ENCODE measurements at regions not wholly inside any gene's neighbourhood (a gene's known extent, or its start where the extent isn't known, plus 50 kb on each side); places are given as distances from the start of the nearest gene placed in this dataset.
"Not testable (repeated sequence)": the region's sequence is repeated elsewhere in the genome, so short reads cannot be mapped to it uniquely, and the experiment has no call there.

DNA sequence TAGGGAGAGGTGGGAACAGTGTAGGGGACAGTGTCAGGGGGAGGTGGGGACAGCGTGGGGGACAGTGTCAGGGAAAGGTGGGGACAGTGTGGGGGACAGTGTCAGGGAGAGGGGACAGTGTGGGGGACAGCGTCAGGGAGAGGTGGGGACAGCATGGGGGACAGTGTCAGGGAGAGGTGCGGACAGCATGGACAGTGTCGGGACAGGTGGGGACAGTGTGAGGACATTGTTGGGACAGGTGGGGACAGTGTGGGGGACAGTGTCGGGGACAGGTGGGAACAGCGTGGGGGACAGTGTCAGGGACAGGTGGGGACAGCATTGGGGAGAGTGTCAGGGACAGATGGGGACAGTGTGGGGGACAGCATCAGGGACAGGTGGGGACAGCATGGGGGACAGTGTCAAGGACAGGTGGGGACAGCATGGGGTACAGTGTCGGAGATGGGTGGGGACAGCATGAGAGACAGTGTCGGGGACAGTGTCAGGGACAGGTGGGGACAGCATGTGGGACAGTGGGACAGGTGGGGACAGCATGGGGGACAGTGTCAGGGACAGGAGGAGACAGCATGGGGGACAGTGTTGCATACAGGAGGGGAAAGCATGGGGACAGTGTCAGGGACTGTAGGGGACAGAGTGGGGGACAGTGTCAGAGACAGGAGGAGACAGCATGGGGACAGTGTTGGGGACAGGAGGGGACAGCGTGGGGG is 139.0 kb downstream of the TMEM121 start:
- no peak for TF ChIP-seq CTCF (IDR thresholded peaks at IDR 0.05; ENCODE audit: low read depth, low read length)
- Histone ChIP-seq H3K27ac (no peak overlapping the region), H3K4me3 (no peak overlapping the region), H3K36me3 (no peaks in the 10 kb centered on the region), H3K9me3 (ENCODE audit: low read depth) (no peaks in the 10 kb centered on the region), H3K27me3 (no peaks in the 10 kb centered on the region), H3K4me1 (ENCODE audit: low read depth) (no peaks in the 10 kb centered on the region)
- DNase-seq (ENCODE audit: low read depth in 1 of 2, low spot score in 1 of 2), result no peak

GRCh38 chr14:105665951-105666277 is 139.5 kb downstream of the TMEM121 start:
- DNase-seq (ENCODE audit: low read depth in 1 of 2, low spot score in 1 of 2), result no peak
- Histone ChIP-seq H3K4me1 (ENCODE audit: low read depth) (no peaks in the 10 kb centered on the region), H3K9me3 (ENCODE audit: low read depth) (no peaks in the 10 kb centered on the region), H3K4me3 (no peak overlapping the region), H3K27me3 (no peaks in the 10 kb centered on the region), H3K36me3 (no peaks in the 10 kb centered on the region), H3K27ac (no peak overlapping the region)
- no peak for TF ChIP-seq CTCF (IDR thresholded peaks at IDR 0.05; ENCODE audit: low read depth, low read length)

GRCh38 chr14:105666420-105666819 is 140.0 kb downstream of the TMEM121 start:
- no peak overlapping the region for H3K4me3 ChIP-seq
- no peak for TF ChIP-seq CTCF (IDR thresholded peaks at IDR 0.05; ENCODE audit: low read depth, low read length)
- H3K27me3 ChIP-seq, result no peaks in the 10 kb centered on the region
- no peaks in the 10 kb centered on the region for H3K9me3 ChIP-seq (ENCODE audit: low read depth)
- no peaks in the 10 kb centered on the region for H3K36me3 ChIP-seq
- no peak for DNase-seq (ENCODE audit: low read depth in 1 of 2, low spot score in 1 of 2)
- no peak overlapping the region for H3K27ac ChIP-seq
- no peaks in the 10 kb centered on the region for H3K4me1 ChIP-seq (ENCODE audit: low read depth)

DNA sequence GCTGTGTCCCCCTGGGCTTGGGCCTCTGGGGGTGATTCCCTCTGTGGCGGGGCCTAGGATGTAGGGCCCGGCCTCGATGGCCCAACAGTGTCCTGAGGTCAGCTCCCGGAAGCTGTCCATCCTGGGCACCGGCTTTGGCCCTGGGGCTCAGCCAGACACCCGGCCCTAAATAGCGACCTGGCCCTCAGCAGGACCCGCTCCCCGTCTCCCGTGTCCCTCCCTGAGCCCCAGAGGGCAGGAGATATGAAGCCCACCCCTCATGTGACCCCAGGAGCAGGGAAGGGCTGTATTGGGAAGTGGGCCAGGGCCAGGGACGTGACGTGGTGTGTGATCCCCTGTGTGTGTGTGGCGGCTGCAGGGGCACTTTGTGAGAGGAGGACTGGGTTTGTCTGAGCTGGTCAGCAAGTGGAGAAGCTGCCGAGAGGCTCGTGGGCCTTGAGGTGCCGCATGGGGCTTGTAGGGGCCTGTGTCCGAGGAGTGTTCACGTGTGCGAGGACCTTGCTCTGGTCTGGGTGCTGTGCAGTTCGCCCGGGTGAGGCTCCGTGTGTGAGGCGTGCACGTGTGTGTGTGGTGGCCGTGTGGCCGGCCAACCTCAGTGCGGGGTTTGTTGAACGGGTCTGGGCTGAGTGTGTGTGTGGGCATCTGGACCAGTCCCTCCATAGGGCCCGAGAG is 140.7 kb downstream of the TMEM121 start:
- not testable (repeated sequence) for H3K27ac ChIP-seq; H3K4me1 ChIP-seq (ENCODE audit: low read depth); H3K9me3 ChIP-seq (ENCODE audit: low read depth); DNase-seq (ENCODE audit: low read depth in 1 of 2, low spot score in 1 of 2); H3K36me3 ChIP-seq; H3K4me3 ChIP-seq; H3K27me3 ChIP-seq

GRCh38 chr14:105667663-105668020 is 141.3 kb downstream of the TMEM121 start:
- H3K27ac ChIP-seq; H3K4me3 ChIP-seq; H3K4me1 ChIP-seq (ENCODE audit: low read depth); H3K9me3 ChIP-seq (ENCODE audit: low read depth); DNase-seq (ENCODE audit: low read depth in 1 of 2, low spot score in 1 of 2); H3K27me3 ChIP-seq; H3K36me3 ChIP-seq: not testable (repeated sequence)

DNA sequence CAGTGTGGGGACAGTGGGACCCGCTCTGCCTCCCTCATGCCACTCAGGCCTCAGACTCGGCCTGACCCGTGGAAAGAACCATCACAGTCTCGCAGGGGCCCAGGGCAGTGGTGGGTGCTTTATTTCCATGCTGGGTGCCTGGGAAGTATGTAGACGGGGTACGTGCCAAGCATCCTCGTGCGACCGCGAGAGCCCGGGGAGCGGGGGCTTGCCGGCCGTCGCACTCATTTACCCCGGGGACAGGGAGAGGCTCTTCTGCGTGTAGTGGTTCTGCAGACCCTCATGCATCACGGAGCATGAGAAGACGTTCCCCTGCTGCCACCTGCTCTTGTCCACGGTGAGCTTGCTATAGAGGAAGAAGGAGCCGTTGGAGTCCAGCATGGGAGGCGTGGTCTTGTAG is 141.6 kb downstream of the TMEM121 start:
- H3K4me1 ChIP-seq (ENCODE audit: low read depth); DNase-seq (ENCODE audit: low read depth in 1 of 2, low spot score in 1 of 2); H3K9me3 ChIP-seq (ENCODE audit: low read depth); H3K4me3 ChIP-seq; H3K36me3 ChIP-seq; H3K27ac ChIP-seq; H3K27me3 ChIP-seq: not testable (repeated sequence)

GRCh38 chr14:105668471-105669230 is 142.3 kb downstream of the TMEM121 start:
- H3K27me3 ChIP-seq; H3K27ac ChIP-seq; H3K9me3 ChIP-seq (ENCODE audit: low read depth); H3K4me3 ChIP-seq; H3K36me3 ChIP-seq; H3K4me1 ChIP-seq (ENCODE audit: low read depth); DNase-seq (ENCODE audit: low read depth in 1 of 2, low spot score in 1 of 2): not testable (repeated sequence)

DNA sequence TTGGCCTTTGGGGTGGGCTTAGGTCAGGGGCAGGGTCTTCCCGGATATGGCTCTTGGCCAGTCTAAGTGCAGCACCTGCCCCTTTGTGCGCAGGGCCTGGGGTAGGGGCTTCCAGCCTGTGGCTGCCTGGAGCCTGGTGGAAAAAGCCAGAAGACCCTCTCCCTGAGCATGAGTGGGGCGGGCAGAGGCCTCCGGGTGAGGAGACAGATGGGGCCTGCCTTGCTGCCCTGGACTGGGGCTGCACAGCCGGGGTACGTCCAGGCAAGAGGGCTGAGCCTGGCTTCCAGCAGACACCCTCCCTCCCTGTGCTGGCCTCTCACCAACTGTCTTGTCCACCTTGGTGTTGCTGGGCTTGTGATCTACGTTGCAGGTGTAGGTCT is 142.8 kb downstream of the TMEM121 start:
- not testable (repeated sequence) for H3K4me1 ChIP-seq (ENCODE audit: low read depth); H3K4me3 ChIP-seq; H3K27ac ChIP-seq; DNase-seq (ENCODE audit: low read depth in 1 of 2, low spot score in 1 of 2); H3K36me3 ChIP-seq; H3K9me3 ChIP-seq (ENCODE audit: low read depth); H3K27me3 ChIP-seq

DNA sequence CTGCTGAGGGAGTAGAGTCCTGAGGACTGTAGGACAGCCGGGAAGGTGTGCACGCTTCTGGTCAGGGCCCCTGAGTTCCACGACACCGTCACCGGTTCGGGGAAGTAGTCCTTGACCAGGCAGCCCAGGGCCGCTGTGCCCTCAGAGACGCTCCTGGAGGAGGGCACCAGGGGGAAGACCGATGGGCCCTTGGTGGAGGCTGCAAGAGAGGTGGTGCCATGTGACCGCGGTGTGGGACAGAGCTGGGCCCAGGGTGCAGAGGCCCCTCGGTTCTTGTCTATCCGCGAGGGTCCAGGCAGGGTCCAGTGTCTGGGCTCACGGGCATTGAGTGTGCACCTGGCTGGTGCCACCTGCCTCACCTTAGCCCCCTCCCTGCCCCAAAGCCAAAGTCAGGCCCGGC is 143.3 kb downstream of the TMEM121 start:
- not testable (repeated sequence) for H3K36me3 ChIP-seq; H3K27ac ChIP-seq; H3K4me1 ChIP-seq (ENCODE audit: low read depth); DNase-seq (ENCODE audit: low read depth in 1 of 2, low spot score in 1 of 2); H3K27me3 ChIP-seq; H3K4me3 ChIP-seq; H3K9me3 ChIP-seq (ENCODE audit: low read depth)

DNA sequence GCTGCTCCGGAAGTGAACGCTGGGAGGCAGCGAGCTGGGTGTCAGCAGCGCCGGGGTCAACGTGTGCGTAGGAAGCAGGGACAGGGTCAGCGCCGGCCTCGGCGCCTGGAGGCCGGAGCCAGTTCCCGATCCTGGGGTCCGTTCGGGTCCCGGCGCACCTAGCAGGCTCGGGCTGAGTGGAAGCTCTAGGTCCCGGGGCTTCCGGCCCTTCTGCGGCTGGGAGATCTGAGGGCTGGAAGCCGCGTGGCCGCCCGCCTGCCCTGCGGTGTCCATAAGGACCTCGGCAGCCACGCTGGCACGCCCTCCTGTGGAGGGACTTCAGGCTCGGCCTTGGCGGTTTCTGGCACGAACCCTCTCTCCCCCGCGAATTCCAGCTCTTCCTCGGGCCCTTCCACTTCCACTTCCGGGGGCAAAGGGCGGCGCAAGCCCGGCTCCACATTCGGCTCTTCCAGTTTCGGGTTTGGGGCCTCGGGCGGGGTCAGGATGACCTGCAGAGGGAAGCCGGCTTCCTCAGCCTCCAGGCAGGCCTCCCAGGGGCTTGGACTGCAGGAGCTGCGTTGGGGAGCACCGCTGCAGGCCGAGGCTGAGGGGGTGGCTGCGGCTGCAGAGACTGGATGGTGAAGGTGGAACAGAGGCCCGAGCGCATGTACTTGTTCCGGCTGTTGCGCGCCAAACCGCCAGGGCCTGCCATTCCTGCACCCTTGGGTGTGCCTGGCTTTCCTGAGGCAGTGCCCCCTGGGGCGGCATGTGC is 146.2 kb downstream of the TMEM121 start:
- H3K27me3 ChIP-seq; H3K36me3 ChIP-seq; H3K9me3 ChIP-seq (ENCODE audit: low read depth); H3K27ac ChIP-seq; H3K4me3 ChIP-seq; DNase-seq (ENCODE audit: low read depth in 1 of 2, low spot score in 1 of 2); H3K4me1 ChIP-seq (ENCODE audit: low read depth): not testable (repeated sequence)
